K562 (cell line): ENCODE measurements at regions not wholly inside any gene's neighbourhood (a gene's known extent, or its start where the extent isn't known, plus 50 kb on each side); places are given as distances from the start of the nearest gene placed in this dataset.

Experiments
- CTBP1 ChIP-seq: fragments of 450-650 bp; IDR thresholded peaks from 2 replicates; pipeline ENCODE4 v1.6.1; 2016; ENCODE audit warnings: borderline replicate concordance
- PKNOX1 ChIP-seq: fragments of 450-650 bp; IDR thresholded peaks from 2 replicates; pipeline ENCODE4 v1.6.1; 2016
- TEAD4 ChIP-seq, 2 experiments: sonication (generic) in 1 of 2; formaldehyde crosslinking in 1 of 2; IDR thresholded peaks; 2 replicates each; pipeline versions ENCODE4 v1.6.1 to v1.8.0; 2012 to 2022; ENCODE audit warnings: borderline replicate concordance in 1 of 2, inconsistent platforms in 1 of 2, low read length in 1 of 2, mild to moderate bottlenecking in 1 of 2, missing genetic modification reagents in 1 of 2
- TSHZ1 ChIP-seq: fragments of 250-450 bp; sonication (Bioruptor Pico); IDR thresholded peaks from 2 replicates; pipeline ENCODE4 v1.4.0; 2020; ENCODE audit warnings: mild to moderate bottlenecking, moderate library complexity
- ZNF609 ChIP-seq: sonication (generic); formaldehyde crosslinking; IDR thresholded peaks from 2 replicates; pipeline ENCODE4 v1.8.1; 2023; ENCODE audit warnings: missing genetic modification reagents, mild to moderate bottlenecking, borderline replicate concordance

GRCh38 chr7:52450816-52451215 is 584.6 kb upstream of the POM121L12 start (continued):
- TF ChIP-seq TSHZ1: no peak
- no peak for TF ChIP-seq PKNOX1
- TF ChIP-seq TEAD4 (IDR thresholded peaks at IDR 0.05; ENCODE audit: low read length): no peak
- no peak for TF ChIP-seq TEAD4 (CRISPR knock-in tag; IDR thresholded peaks at IDR 0.05; ENCODE audit: borderline replicate concordance)
- no peak for TF ChIP-seq CTBP1
- TF ChIP-seq ZNF609 (CRISPR knock-in tag): no peak
- TF ChIP-seq, all 486 proteins: peak for 0
